NCI-H446 (cell line): ENCODE measurements at regions not wholly inside any gene's neighbourhood (a gene's known extent, or its start where the extent isn't known, plus 50 kb on each side); places are given as distances from the start of the nearest gene placed in this dataset.
A peak's percentile ranks its signal among the peaks of the same experiment; 100 is the strongest.

Source experiments
- DNase-seq, 2 experiments: peaks; one replicate each; lab custom pipeline; 2025; lab: John Stamatoyannopoulos, UW

DNA sequence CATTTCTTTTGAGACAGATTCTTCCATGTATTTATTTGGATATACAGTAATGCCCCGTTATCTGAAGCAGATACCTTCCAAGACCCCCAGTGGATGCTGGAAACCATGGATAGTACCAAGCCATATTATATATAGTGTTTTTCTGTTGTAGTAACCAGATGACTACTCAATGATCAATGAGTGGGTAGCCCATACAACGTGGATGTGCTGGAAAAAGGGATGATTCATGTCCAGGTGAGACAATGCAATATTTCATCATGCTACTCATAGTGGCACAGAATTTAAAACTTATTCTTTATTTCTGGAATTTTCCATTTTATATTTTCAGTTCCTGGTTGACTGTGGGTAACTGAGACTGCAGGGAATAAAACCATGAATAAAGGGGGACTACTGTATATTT is 427.5 kb downstream of the METTL15 start:
- no peak for DNase-seq

- peak; percentile 66 to 67 for DNase-seq
Observed at GRCh38 chr11:28529540-28530410, 421.6 kb downstream of the METTL15 start.

DNA sequence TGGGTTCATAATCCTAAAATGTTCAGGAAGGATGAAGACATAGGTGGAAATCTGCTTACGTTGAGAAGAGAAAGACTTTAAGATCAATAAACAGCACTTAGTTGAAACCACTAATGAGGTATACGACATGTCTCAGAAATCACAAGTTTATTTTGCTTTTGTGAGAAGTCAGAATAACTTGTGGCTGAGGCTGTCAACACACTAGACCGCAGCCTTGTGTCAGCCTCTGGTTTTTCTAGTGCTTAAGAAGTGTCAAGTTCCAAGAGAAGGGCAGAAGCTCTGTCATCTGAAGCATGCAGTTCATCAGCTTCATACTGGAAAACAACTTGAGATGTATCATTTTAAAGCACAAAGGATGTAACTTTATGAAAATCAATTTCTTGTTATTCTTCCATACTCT is 420.9 kb downstream of the METTL15 start:
- DNase-seq, result no peak

GRCh38 chr11:28528217-28528616 is 420.0 kb downstream of the METTL15 start:
- DNase-seq, result no peak

- DNase-seq, result no peak
Observed at GRCh38 chr11:28526406-28526751, 418.2 kb downstream of the METTL15 start.

DNA sequence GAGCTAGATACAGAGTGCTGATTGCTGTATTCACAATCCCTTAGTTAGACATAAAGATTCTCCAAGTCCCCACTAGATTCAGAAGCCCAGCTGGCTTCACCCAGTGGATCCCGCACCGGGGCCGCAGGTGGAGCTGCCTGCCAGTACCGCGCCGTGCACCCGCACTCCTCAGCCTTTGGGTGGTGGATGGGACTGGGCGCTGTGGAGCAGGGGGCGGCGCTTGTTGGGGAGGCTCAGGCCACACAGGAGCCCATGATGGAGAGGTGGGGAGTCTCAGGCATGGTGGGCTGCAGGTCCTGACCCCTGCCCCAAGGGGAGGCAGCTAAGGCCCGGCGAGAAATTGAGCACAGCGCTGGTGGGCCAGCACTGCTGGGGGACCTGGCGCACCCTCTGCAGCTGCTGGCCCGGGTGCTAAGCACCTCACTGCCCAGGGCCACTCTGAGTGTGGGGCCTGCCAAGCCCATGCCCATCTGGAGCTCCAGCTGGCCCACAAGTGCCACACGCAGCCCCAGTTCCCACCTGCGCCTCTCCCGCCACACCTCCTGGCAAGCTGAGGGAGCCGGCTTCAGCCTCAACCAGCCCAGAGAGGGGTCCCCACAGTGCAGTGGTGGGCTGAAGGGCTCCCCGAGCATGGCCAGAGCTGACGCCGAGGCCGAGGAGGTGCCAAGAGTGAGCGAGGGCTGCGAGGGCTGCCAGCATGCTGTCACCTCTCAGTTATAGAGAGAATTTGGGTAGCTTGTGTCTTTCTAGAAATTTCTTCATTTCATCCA is 417.6 kb downstream of the METTL15 start:
- DNase-seq, result no peak

- DNase-seq, result no peak
Observed at GRCh38 chr11:28524098-28524497, 415.9 kb downstream of the METTL15 start.

DNA sequence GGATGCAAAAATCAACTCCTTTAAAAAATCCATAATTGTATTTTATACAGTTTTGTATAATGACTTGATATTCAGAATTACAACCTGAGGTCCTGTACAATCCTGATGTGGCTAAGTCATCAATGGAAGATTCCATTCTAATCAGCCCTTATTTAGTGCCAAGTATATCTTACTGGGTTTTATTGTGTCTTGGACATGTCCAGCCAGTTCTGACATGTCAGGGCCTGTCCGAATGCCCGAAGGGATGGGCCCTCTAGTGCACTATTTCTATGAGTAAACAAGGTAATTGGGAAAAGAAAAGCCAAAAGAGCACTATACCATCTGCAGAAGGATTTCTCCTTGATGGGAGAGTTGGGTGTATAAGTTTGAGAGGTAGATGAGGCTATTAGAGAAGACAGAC is 412.9 kb downstream of the METTL15 start:
- no peak for DNase-seq

DNA sequence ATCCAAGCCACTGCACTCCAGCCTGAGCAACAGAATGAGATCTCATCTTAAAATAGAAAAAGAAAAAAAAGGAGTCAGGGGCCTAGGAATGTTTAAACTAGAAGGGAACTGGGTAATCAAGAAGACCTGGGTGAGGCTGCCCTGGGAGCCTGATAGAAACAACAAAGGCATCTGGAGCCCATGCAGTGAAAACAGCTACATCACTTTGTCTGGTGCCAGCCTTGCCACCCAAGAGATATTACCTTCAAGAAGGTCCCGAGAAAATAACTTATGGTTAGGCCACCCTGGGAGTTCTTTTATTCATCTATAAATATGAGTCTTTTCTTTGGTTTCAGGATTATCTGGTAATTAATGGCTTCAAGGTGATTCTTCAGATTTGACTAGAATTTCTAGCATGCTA is 412.1 kb downstream of the METTL15 start:
- DNase-seq, result no peak

GRCh38 chr11:28518825-28519224 is 410.6 kb downstream of the METTL15 start:
- DNase-seq, result no peak

- DNase-seq, result no peak
Observed at GRCh38 chr11:28517621-28518020, 409.4 kb downstream of the METTL15 start.

DNA sequence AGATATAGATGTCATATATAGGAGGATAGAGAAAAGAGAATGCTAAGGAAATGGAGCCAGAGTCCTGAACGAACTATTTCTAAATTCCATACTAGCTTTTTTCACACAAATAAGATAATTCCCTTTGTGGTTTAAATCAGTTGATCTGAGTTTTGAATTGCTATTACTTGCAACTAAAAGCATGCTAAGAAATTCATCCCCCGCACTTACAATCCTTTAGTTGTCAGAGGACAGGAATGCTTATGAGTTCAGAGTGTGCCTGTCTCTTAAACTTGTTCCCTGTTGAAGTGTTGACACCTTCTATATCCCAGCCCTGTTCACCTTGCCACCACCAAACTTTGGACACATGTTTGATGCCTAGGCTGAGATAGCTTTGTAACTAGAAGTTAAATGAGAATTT is 406.2 kb downstream of the METTL15 start:
- DNase-seq, result no peak

- no peak for DNase-seq
Observed at GRCh38 chr11:28512143-28512756, 404.1 kb downstream of the METTL15 start.

DNA sequence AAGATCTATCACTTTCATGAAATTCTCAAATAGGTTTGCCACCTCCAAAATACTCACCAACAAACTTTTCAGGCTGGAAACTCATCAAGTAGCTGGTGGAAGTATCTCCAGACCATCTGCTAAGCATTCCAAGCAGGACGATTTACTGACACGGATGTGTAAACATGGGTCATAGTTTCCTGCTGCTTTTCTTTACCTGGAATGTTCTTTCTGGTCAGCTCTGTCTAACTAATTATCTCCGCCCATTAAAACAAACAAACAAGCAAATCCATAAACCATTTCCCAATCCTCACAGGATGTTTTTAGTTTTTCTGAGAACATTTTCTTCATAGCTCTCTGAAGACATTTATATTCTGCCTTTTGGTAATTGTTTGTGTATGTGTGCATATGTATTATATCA is 397.0 kb downstream of the METTL15 start:
- no peak for DNase-seq

GRCh38 chr11:28504555-28505110 is 396.4 kb downstream of the METTL15 start:
- DNase-seq, result peak in 1 of 2 experiments; percentile 55

DNA sequence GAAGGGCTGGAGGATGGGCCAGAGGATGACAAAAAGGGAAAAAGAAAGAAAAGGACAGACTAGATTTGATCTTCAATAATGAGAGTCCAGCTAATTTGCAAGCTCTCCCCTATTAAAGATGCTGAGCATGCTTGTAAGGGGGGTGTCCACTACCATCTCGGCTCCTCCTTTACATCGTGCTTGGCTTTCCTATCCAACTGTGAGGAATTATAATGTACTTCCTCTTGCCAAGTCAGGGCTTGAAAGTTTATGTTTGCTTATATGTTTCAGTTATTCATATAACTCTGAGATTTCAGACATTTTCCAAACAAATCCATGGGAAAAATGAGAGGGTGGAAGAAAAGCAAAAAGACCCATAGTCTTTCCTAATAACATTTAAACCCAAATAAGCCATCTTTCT is 387.1 kb downstream of the METTL15 start:
- no peak for DNase-seq

- no peak for DNase-seq
Observed at GRCh38 chr11:28491431-28491830, 383.2 kb downstream of the METTL15 start.

- DNase-seq, result no peak
Observed at GRCh38 chr11:28490773-28491382, 382.7 kb downstream of the METTL15 start.

DNA sequence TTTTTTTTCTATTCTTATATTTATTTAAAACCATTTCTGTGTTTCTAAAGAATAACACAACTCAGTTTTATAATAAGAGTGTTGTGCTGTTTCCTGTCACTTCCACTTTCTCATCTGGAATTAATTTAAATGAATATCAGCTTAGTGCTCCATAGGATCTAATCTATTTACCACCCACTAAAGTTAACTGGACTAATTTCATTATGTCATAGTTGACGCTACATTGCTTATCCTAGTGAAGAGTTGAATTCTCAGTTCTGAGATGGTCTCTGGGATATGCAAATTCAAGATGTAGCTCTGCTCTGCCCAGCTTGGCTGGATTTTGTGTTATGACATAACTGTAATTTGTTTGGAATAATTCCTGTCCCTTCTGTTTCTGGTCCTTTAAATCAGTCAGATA is 380.1 kb downstream of the METTL15 start:
- no peak for DNase-seq

- peak in 1 of 2 experiments; percentile 29 for DNase-seq
Observed at GRCh38 chr11:28483072-28483867, 375.1 kb downstream of the METTL15 start.

- no peak for DNase-seq
Observed at GRCh38 chr11:28482666-28483065, 374.5 kb downstream of the METTL15 start.
